H1 (cell line): ENCODE measurements at regions not wholly inside any gene's neighbourhood (a gene's known extent, or its start where the extent isn't known, plus 50 kb on each side); places are given as distances from the start of the nearest gene placed in this dataset.

Experiments
- BACH1 ChIP-seq: IDR thresholded peaks from 2 replicates; pipeline ENCODE4 v1.6.1; 2012; ENCODE audit warnings: low read length, improper control_type of control experiment
- EZH2 ChIP-seq: fragments of 200-600 bp; sonication (generic); IDR thresholded peaks from 2 replicates; pipeline ENCODE4 v1.7.1; 2012; ENCODE audit warnings: low read depth, mild to moderate bottlenecking, moderate library complexity, low read length, inconsistent platforms; ENCODE audit not compliant: severe bottlenecking
- GABPA ChIP-seq: IDR thresholded peaks from 2 replicates; pipeline ENCODE4 v1.6.1; 2011; ENCODE audit warnings: mild to moderate bottlenecking, low read length, moderate library complexity, borderline replicate concordance; ENCODE audit not compliant: insufficient read depth
- POLR2A ChIP-seq, 2 experiments: IDR thresholded peaks; 1 replicate in 1 of 2; 2 replicates in 1 of 2; pipeline ENCODE4 v1.6.1; 2011; ENCODE audit warnings: low read depth in 2 of 2, low read length in 2 of 2, mild to moderate bottlenecking in 2 of 2; ENCODE audit errors: control extremely low read depth in 1 of 2
- POU5F1 ChIP-seq: IDR thresholded peaks from 2 replicates; pipeline ENCODE4 v1.6.1; 2011; ENCODE audit warnings: low read depth, mild to moderate bottlenecking, low read length, moderate library complexity
- SIN3A ChIP-seq, 2 experiments: IDR thresholded peaks in 1 of 2; conservative IDR thresholded peaks in 1 of 2; 2 replicates each; pipeline ENCODE4 v1.6.1; 2011 to 2012; ENCODE audit warnings: low read length in 2 of 2, improper control_type of control experiment in 1 of 2, low read depth in 1 of 2, mild to moderate bottlenecking in 1 of 2
- YY1 ChIP-seq: IDR thresholded peaks from 2 replicates; pipeline ENCODE4 v1.6.1; 2011; ENCODE audit warnings: low read depth, mild to moderate bottlenecking, low read length
- ZNF274 ChIP-seq: IDR thresholded peaks from 2 replicates; pipeline ENCODE4 v1.7.0; 2012; ENCODE audit warnings: low read length, borderline replicate concordance; ENCODE audit errors: extremely low read depth
- TF ChIP-seq, protein P1 (sequence below), 3 experiments: IDR thresholded peaks; 1 replicate in 2 of 3; 2 replicates in 1 of 3; pipeline versions ENCODE4 v1.5.1 to v1.6.1; 2011; ENCODE audit warnings: low read length in 3 of 3, mild to moderate bottlenecking in 3 of 3, inconsistent platforms in 2 of 3, low read depth in 1 of 3, moderate library complexity in 1 of 3; ENCODE audit not compliant: insufficient read depth in 1 of 3; ENCODE audit errors: control extremely low read depth in 1 of 3

GRCh38 chr2:238599549-238600505 is 173.1 kb downstream of the ASB1 start:
- TF ChIP-seq, protein P1, sequence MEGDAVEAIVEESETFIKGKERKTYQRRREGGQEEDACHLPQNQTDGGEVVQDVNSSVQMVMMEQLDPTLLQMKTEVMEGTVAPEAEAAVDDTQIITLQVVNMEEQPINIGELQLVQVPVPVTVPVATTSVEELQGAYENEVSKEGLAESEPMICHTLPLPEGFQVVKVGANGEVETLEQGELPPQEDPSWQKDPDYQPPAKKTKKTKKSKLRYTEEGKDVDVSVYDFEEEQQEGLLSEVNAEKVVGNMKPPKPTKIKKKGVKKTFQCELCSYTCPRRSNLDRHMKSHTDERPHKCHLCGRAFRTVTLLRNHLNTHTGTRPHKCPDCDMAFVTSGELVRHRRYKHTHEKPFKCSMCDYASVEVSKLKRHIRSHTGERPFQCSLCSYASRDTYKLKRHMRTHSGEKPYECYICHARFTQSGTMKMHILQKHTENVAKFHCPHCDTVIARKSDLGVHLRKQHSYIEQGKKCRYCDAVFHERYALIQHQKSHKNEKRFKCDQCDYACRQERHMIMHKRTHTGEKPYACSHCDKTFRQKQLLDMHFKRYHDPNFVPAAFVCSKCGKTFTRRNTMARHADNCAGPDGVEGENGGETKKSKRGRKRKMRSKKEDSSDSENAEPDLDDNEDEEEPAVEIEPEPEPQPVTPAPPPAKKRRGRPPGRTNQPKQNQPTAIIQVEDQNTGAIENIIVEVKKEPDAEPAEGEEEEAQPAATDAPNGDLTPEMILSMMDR (IDR thresholded peaks at IDR 0.05; ENCODE audit: control extremely low read depth in 1 of 3, insufficient read depth in 1 of 3, low read depth in 1 of 3, low read length in 3 of 3), result no peak
- TF ChIP-seq GABPA (no peak), ZNF274 (no peak), POU5F1 (no peak), POLR2A (IDR thresholded peaks at IDR 0.05; ENCODE audit: control extremely low read depth in 1 of 2, low read depth in 2 of 2, low read length in 2 of 2) (no peak), YY1 (no peak), EZH2 (no peak), BACH1 (no peak), SIN3A (conservative IDR thresholded peaks at IDR 0.05 in 1 of 2, IDR thresholded peaks at IDR 0.05 in 1 of 2; ENCODE audit: low read depth in 1 of 2, low read length in 2 of 2) (no peak)
